GM12891 (cell line): ENCODE measurements at regions not wholly inside any gene's neighbourhood (a gene's known extent, or its start where the extent isn't known, plus 50 kb on each side); places are given as distances from the start of the nearest gene placed in this dataset.

Experiments
- DNase-seq: peaks from one replicate; pipeline ENCODE4 v3.0.0; 2011; ENCODE audit warnings: low spot score; ENCODE audit not compliant: insufficient read length
- FAIRE-seq: peaks from 2 replicates; lab custom pipeline; 2011; peaks lifted over from hg19 to GRCh38; lab: Jason Lieb, UNC
- PAX5 ChIP-seq: IDR thresholded peaks from 2 replicates; pipeline ENCODE4 v1.6.1; 2011; ENCODE audit warnings: low read length, moderate library complexity, mild to moderate bottlenecking; ENCODE audit not compliant: insufficient read depth, severe bottlenecking
- POLR2A ChIP-seq: IDR thresholded peaks from 2 replicates; pipeline ENCODE4 v1.6.1; 2011; ENCODE audit warnings: low read depth, low read length, control low read depth
- POLR2AphosphoS5 ChIP-seq: IDR thresholded peaks from 2 replicates; pipeline ENCODE4 v1.6.1; 2011; ENCODE audit warnings: low read depth, low read length, control low read depth
- POU2F2 ChIP-seq: IDR thresholded peaks from 2 replicates; pipeline ENCODE4 v1.6.1; 2011; ENCODE audit warnings: low read depth, mild to moderate bottlenecking, control low read depth, low read length, moderate library complexity
- SPI1 ChIP-seq: IDR thresholded peaks from 2 replicates; pipeline ENCODE4 v1.6.1; 2011; ENCODE audit warnings: low read depth, low read length, control low read depth
- TAF1 ChIP-seq: IDR thresholded peaks from 2 replicates; pipeline ENCODE4 v1.6.1; 2011; ENCODE audit warnings: low read depth, low read length, control low read depth

DNA sequence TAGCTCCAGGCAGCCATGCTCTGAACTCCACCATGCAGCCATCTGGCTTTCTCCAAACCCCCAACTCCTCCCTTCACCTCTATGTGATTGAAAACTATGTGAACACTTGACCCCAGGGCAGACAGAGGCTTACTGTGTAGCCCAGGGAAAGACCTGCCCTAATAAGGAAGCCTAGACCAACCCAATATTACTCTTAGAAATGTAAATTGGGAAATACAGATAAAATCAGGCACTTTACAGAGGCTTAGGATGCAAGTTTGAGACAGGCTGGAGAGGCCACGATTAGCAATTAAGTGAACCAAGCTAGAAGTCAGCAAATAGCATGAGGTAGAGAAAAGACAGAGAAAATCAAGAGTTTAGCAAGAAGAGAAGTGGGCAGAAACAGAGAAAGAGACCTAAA, 141.7 kb upstream of the ABCA1 start:
- TF ChIP-seq POLR2AphosphoS5 (no peak), SPI1 (no peak), TAF1 (no peak), POLR2A (no peak), PAX5 (no peak), POU2F2 (no peak)
- no peak for DNase-seq
- no peak for FAIRE-seq

- TF ChIP-seq TAF1 (no peak), POLR2A (no peak), SPI1 (no peak), POLR2AphosphoS5 (no peak), PAX5 (no peak), POU2F2 (no peak)
- DNase-seq (no peak), FAIRE-seq (no peak)
These were observed 142.2 kb upstream of the ABCA1 start for GRCh38 chr9:105070176-105070575.

DNA sequence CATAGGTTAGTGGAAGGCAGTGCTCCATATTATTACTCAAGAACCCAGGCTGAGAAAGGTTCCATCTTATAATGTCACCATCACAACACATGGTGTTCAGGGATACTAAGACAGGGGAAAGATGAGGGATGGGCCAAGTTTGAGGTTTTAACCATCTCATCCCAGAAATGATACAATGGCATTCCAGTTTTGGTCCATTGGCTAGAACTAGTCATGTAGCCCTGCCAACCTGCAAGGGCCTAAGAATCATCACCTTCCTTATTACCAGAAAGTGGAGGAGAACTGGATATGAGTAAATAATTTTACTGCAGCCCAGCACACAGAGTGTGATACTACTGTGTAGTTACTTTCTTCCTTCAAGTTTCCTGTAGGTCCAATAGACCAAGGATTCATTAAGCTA, 144.5 kb upstream of the ABCA1 start:
- DNase-seq (no peak), FAIRE-seq (no peak)
- no peak for TF ChIP-seq TAF1
- no peak for TF ChIP-seq POLR2A
- TF ChIP-seq PAX5 = no peak
- TF ChIP-seq SPI1 = no peak
- no peak for TF ChIP-seq POU2F2
- no peak for TF ChIP-seq POLR2AphosphoS5

GRCh38 chr9:105073147-105073546, 145.2 kb upstream of the ABCA1 start:
- FAIRE-seq (no peak), DNase-seq (no peak)
- TF ChIP-seq POLR2AphosphoS5 (no peak), PAX5 (no peak), TAF1 (no peak), POLR2A (no peak)

- DNase-seq (no peak), FAIRE-seq (no peak)
- TF ChIP-seq PAX5 (no peak), TAF1 (no peak), POLR2A (no peak), POLR2AphosphoS5 (no peak), SPI1 (no peak), POU2F2 (no peak)
These were observed 146.5 kb upstream of the ABCA1 start for GRCh38 chr9:105074491-105074890.

GRCh38 chr9:105076729-105077128, 148.8 kb upstream of the ABCA1 start:
- DNase-seq (no peak), FAIRE-seq (no peak)
- TF ChIP-seq TAF1 = no peak
- TF ChIP-seq POU2F2 = no peak
- no peak for TF ChIP-seq POLR2AphosphoS5
- TF ChIP-seq PAX5 = no peak
- no peak for TF ChIP-seq POLR2A
- TF ChIP-seq SPI1 = no peak

GRCh38 chr9:105079457-105079856, 151.5 kb upstream of the ABCA1 start:
- DNase-seq (no peak), FAIRE-seq (no peak)
- TF ChIP-seq POLR2AphosphoS5 (no peak), PAX5 (no peak), SPI1 (no peak), POLR2A (no peak), POU2F2 (no peak), TAF1 (no peak)

GRCh38 chr9:105082843-105083242, 154.9 kb upstream of the ABCA1 start:
- no peak for FAIRE-seq
- TF ChIP-seq SPI1 (no peak), POLR2AphosphoS5 (no peak), POLR2A (no peak), POU2F2 (no peak), TAF1 (no peak), PAX5 (no peak)
- DNase-seq = no peak

DNA sequence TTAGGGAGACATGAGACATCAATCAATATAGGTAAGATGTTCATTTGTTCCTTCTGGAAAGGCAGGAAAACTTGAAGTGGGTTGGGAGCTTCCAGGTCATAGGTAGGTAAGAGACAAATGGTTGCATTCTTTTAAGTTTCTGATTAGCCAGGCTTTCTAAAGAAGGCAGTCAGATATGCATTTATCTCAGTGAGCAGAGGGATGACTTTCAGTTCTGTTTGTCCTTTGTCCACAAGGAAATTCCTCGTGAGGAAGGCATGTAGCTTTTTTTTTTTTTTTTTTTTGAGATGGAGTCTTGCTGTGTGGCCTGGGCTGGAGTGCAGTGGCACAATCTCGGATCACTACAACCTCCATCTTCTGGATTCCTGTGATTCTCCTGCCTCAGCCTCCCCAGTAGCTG, 155.3 kb upstream of the ABCA1 start:
- DNase-seq (no peak), FAIRE-seq (no peak)
- TF ChIP-seq TAF1 = no peak
- no peak for TF ChIP-seq POU2F2
- TF ChIP-seq POLR2AphosphoS5 = no peak
- TF ChIP-seq POLR2A = no peak
- TF ChIP-seq SPI1 = no peak
- TF ChIP-seq PAX5 = no peak

- TF ChIP-seq PAX5 = no peak
- no peak for TF ChIP-seq SPI1
- no peak for TF ChIP-seq TAF1
- TF ChIP-seq POU2F2 = no peak
- no peak for TF ChIP-seq POLR2A
- no peak for TF ChIP-seq POLR2AphosphoS5
- FAIRE-seq = no peak
- no peak for DNase-seq
These were observed 156.2 kb upstream of the SLC44A1 start for GRCh38 chr9:105087910-105088898.

GRCh38 chr9:105089874-105090273, 154.6 kb upstream of the SLC44A1 start:
- no peak for FAIRE-seq

More at GRCh38 chr9:105089874-105090273, 154.6 kb upstream of the SLC44A1 start:
- DNase-seq = no peak
- TF ChIP-seq TAF1 = no peak
- no peak for TF ChIP-seq POU2F2
- no peak for TF ChIP-seq SPI1
- TF ChIP-seq POLR2AphosphoS5 = no peak
- no peak for TF ChIP-seq POLR2A
- no peak for TF ChIP-seq PAX5
